NCI-H187 treated with DMSO at 0.1 percent for 48 hours (cell line): ENCODE measurements at regions not wholly inside any gene's neighbourhood (a gene's known extent, or its start where the extent isn't known, plus 50 kb on each side); places are given as distances from the start of the nearest gene placed in this dataset.

Experiments used
- DNase-seq: peaks from one replicate; lab custom pipeline; 2025; lab: John Stamatoyannopoulos, UW

GRCh38 chr5:159536166-159536565, 205.9 kb upstream of the IL12B start:
- no peak for DNase-seq

- DNase-seq: no peak
These were observed 206.4 kb upstream of the IL12B start for GRCh38 chr5:159536646-159537045.

- DNase-seq: no peak
These were observed 209.4 kb upstream of the IL12B start for GRCh38 chr5:159539678-159540077.

GRCh38 chr5:159543326-159543725, 213.0 kb upstream of the IL12B start:
- no peak for DNase-seq

- DNase-seq: no peak
These were observed 214.9 kb upstream of the IL12B start for GRCh38 chr5:159545156-159545555.

- DNase-seq: no peak
These were observed 217.3 kb upstream of the IL12B start for GRCh38 chr5:159547466-159548195.

- no peak for DNase-seq
These were observed 218.2 kb upstream of the IL12B start for GRCh38 chr5:159548517-159548916.

- DNase-seq: no peak
These were observed 218.8 kb upstream of the IL12B start for GRCh38 chr5:159549046-159549445.

- DNase-seq: no peak
These were observed 220.7 kb upstream of the IL12B start for GRCh38 chr5:159550951-159551350.

- no peak for DNase-seq
These were observed 222.5 kb upstream of the IL12B start for GRCh38 chr5:159552751-159553150.

GRCh38 chr5:159553792-159554191, 223.5 kb upstream of the IL12B start:
- no peak for DNase-seq

GRCh38 chr5:159555084-159555483, 224.8 kb upstream of the IL12B start:
- no peak for DNase-seq

GRCh38 chr5:159559337-159559736, 229.1 kb upstream of the IL12B start:
- DNase-seq: no peak

GRCh38 chr5:159560088-159560487, 229.8 kb upstream of the IL12B start:
- no peak for DNase-seq

GRCh38 chr5:159564031-159564430, 233.7 kb upstream of the IL12B start:
- no peak for DNase-seq

GRCh38 chr5:159566832-159567231, 236.5 kb upstream of the IL12B start:
- DNase-seq: no peak

- DNase-seq: no peak
These were observed 237.2 kb upstream of the IL12B start for GRCh38 chr5:159567461-159567860.

GRCh38 chr5:159571501-159572244, 241.4 kb upstream of the IL12B start:
- no peak for DNase-seq

GRCh38 chr5:159576902-159577301, 246.6 kb upstream of the IL12B start:
- no peak for DNase-seq

GRCh38 chr5:159581502-159582249, 251.4 kb upstream of the IL12B start:
- no peak for DNase-seq

- no peak for DNase-seq
These were observed 252.7 kb upstream of the IL12B start for GRCh38 chr5:159582756-159583541.

GRCh38 chr5:159586921-159587320, 256.6 kb upstream of the IL12B start:
- DNase-seq: no peak
